ENCODE measurements at regions not wholly inside any gene's neighbourhood (a gene's known extent, or its start where the extent isn't known, plus 50 kb on each side); places are given as distances from the start of the nearest gene placed in this dataset.

DNA sequence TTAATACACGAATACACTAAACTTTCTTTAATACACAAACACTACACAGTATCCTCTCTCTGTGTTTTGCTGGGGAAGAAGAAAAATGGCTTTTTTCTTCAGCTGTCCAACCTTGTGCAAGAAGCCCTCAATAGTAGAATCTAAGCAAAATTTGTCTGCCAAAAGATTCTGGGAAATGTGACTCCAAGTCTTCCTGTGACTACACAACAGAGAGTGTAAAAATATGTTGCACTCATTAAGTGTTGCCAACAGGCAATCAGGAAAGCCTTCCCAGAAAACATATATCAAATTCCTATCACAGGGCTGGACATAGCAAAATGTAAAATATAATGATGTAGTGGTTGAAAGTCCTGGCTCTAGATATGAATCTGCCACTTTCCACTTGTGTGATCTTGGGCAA, 825.1 kb upstream of the ZWINT start:
- Histone ChIP-seq H3K4me2 (ENCODE audit: low read depth, low read length, poor library complexity, severe bottlenecking) (no peak overlapping the region), H3K36me3 (ENCODE audit: insufficient read depth, low read length) (no peaks in the 10 kb centered on the region), H3K4me1 (ENCODE audit: insufficient read depth, low read length, poor library complexity, severe bottlenecking) (no peaks in the 10 kb centered on the region), H3K9ac (ENCODE audit: low read depth, low read length, poor library complexity, severe bottlenecking) (no peak overlapping the region), H3F3A (ENCODE audit: low read depth) (no peaks in the 10 kb centered on the region), H3K9me3 (ENCODE audit: insufficient read depth, low read depth, low read length) (no peaks in the 10 kb centered on the region), H4K20me1 (ENCODE audit: insufficient read depth, low read length, poor library complexity, severe bottlenecking) (no peaks in the 10 kb centered on the region), H3K79me2 (ENCODE audit: insufficient read depth, low read length) (no peaks in the 10 kb centered on the region), H3K27me3 (ENCODE audit: insufficient read depth, low read length, poor library complexity, severe bottlenecking) (no peaks in the 10 kb centered on the region), H2AFZ (ENCODE audit: low read length) (no peak overlapping the region), H3K4me3 (ENCODE audit: low read length, poor library complexity, severe bottlenecking) (no peak overlapping the region), H3K9me2 (replicated peaks; ENCODE audit: low read depth, low read length) (no peaks in the 10 kb centered on the region)
- TF ChIP-seq, protein P1, sequence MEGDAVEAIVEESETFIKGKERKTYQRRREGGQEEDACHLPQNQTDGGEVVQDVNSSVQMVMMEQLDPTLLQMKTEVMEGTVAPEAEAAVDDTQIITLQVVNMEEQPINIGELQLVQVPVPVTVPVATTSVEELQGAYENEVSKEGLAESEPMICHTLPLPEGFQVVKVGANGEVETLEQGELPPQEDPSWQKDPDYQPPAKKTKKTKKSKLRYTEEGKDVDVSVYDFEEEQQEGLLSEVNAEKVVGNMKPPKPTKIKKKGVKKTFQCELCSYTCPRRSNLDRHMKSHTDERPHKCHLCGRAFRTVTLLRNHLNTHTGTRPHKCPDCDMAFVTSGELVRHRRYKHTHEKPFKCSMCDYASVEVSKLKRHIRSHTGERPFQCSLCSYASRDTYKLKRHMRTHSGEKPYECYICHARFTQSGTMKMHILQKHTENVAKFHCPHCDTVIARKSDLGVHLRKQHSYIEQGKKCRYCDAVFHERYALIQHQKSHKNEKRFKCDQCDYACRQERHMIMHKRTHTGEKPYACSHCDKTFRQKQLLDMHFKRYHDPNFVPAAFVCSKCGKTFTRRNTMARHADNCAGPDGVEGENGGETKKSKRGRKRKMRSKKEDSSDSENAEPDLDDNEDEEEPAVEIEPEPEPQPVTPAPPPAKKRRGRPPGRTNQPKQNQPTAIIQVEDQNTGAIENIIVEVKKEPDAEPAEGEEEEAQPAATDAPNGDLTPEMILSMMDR (conservative IDR thresholded peaks at IDR 0.05; ENCODE audit: low read length), result no peak
- TF ChIP-seq EZH2phosphoT487 (IDR thresholded peaks at IDR 0.05; ENCODE audit: borderline replicate concordance), result no peak

- H3K4me3 ChIP-seq (ENCODE audit: low read length, poor library complexity, severe bottlenecking), result no peak overlapping the region
- no peaks in the 10 kb centered on the region for H3K9me3 ChIP-seq (ENCODE audit: insufficient read depth, low read depth, low read length)
- TF ChIP-seq, protein P1 (conservative IDR thresholded peaks at IDR 0.05; ENCODE audit: low read length), result no peak
- TF ChIP-seq EZH2phosphoT487 (IDR thresholded peaks at IDR 0.05; ENCODE audit: borderline replicate concordance), result no peak
- no peaks in the 10 kb centered on the region for H4K20me1 ChIP-seq (ENCODE audit: insufficient read depth, low read length, poor library complexity, severe bottlenecking)
- H3K27me3 ChIP-seq (ENCODE audit: insufficient read depth, low read length, poor library complexity, severe bottlenecking), result no peaks in the 10 kb centered on the region
- no peaks in the 10 kb centered on the region for H3K36me3 ChIP-seq (ENCODE audit: insufficient read depth, low read length)
- no peak overlapping the region for H3K9ac ChIP-seq (ENCODE audit: low read depth, low read length, poor library complexity, severe bottlenecking)
- H3K9me2 ChIP-seq (replicated peaks; ENCODE audit: low read depth, low read length), result no peaks in the 10 kb centered on the region
- no peaks in the 10 kb centered on the region for H3K4me1 ChIP-seq (ENCODE audit: insufficient read depth, low read length, poor library complexity, severe bottlenecking)
- H3F3A ChIP-seq (ENCODE audit: low read depth), result no peaks in the 10 kb centered on the region
- H2AFZ ChIP-seq (ENCODE audit: low read length), result no peak overlapping the region
- no peaks in the 10 kb centered on the region for H3K79me2 ChIP-seq (ENCODE audit: insufficient read depth, low read length)
- no peak overlapping the region for H3K4me2 ChIP-seq (ENCODE audit: low read depth, low read length, poor library complexity, severe bottlenecking)
Observed at GRCh38 chr10:57169597-57169996, 808.5 kb upstream of the ZWINT start.

DNA sequence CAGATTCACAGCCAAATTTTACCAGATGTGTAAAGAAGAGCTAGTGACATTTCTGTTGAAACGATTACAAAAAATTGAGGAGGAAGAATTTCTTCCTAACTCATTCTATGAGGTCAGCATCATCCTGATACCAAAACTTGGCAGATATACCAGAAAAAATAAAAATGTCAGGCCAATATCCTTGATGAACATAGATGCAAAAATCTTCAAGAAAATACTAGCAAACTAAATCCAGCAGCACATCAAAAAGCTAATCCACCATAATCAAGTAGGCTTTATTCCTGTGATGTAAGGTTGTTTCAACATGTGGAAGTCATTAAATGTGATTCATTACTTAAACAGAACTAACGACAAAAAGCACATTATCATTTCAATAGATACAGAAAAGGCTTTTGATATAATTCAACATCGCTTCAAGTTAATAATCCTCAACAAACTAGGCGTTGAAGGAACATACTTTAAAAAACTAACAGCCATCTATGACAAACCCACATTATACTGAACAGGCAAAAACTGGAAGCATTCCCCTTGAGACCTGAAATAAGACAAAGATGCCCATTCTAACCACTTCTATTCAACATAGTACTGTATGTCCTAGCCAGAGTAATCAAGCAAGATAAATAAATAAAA, 807.7 kb upstream of the ZWINT start:
- Histone ChIP-seq H3K4me2 (ENCODE audit: low read depth, low read length, poor library complexity, severe bottlenecking) (no peak overlapping the region), H3K27me3 (ENCODE audit: insufficient read depth, low read length, poor library complexity, severe bottlenecking) (no peaks in the 10 kb centered on the region), H3K4me3 (ENCODE audit: low read length, poor library complexity, severe bottlenecking) (no peak overlapping the region), H3K79me2 (ENCODE audit: insufficient read depth, low read length) (no peaks in the 10 kb centered on the region), H3K4me1 (ENCODE audit: insufficient read depth, low read length, poor library complexity, severe bottlenecking) (no peaks in the 10 kb centered on the region), H2AFZ (ENCODE audit: low read length) (no peak overlapping the region), H3K9me2 (replicated peaks; ENCODE audit: low read depth, low read length) (no peaks in the 10 kb centered on the region), H3K9me3 (ENCODE audit: insufficient read depth, low read depth, low read length) (no peaks in the 10 kb centered on the region), H3F3A (ENCODE audit: low read depth) (no peaks in the 10 kb centered on the region), H4K20me1 (ENCODE audit: insufficient read depth, low read length, poor library complexity, severe bottlenecking) (no peaks in the 10 kb centered on the region), H3K9ac (ENCODE audit: low read depth, low read length, poor library complexity, severe bottlenecking) (no peak overlapping the region), H3K36me3 (ENCODE audit: insufficient read depth, low read length) (no peaks in the 10 kb centered on the region)
- no peak for TF ChIP-seq EZH2phosphoT487 (IDR thresholded peaks at IDR 0.05; ENCODE audit: borderline replicate concordance)

- TF ChIP-seq, protein P1 (conservative IDR thresholded peaks at IDR 0.05; ENCODE audit: low read length), result no peak
- no peak for TF ChIP-seq EZH2phosphoT487 (IDR thresholded peaks at IDR 0.05; ENCODE audit: borderline replicate concordance)
- H3K27me3 ChIP-seq (ENCODE audit: insufficient read depth, low read length, poor library complexity, severe bottlenecking), result no peaks in the 10 kb centered on the region
- H3K9me3 ChIP-seq (ENCODE audit: insufficient read depth, low read depth, low read length), result no peaks in the 10 kb centered on the region
- no peak overlapping the region for H3K9ac ChIP-seq (ENCODE audit: low read depth, low read length, poor library complexity, severe bottlenecking)
- H3K4me1 ChIP-seq (ENCODE audit: insufficient read depth, low read length, poor library complexity, severe bottlenecking), result no peaks in the 10 kb centered on the region
- H4K20me1 ChIP-seq (ENCODE audit: insufficient read depth, low read length, poor library complexity, severe bottlenecking), result no peaks in the 10 kb centered on the region
- no peak overlapping the region for H2AFZ ChIP-seq (ENCODE audit: low read length)
- no peaks in the 10 kb centered on the region for H3K79me2 ChIP-seq (ENCODE audit: insufficient read depth, low read length)
- H3K36me3 ChIP-seq (ENCODE audit: insufficient read depth, low read length), result no peaks in the 10 kb centered on the region
- no peak overlapping the region for H3K4me2 ChIP-seq (ENCODE audit: low read depth, low read length, poor library complexity, severe bottlenecking)
- no peaks in the 10 kb centered on the region for H3K9me2 ChIP-seq (replicated peaks; ENCODE audit: low read depth, low read length)
- H3F3A ChIP-seq (ENCODE audit: low read depth), result no peaks in the 10 kb centered on the region
- no peak overlapping the region for H3K4me3 ChIP-seq (ENCODE audit: low read length, poor library complexity, severe bottlenecking)
Observed at GRCh38 chr10:57165671-57166070, 804.6 kb upstream of the ZWINT start.
